ENCODE measurements at regions not wholly inside any gene's neighbourhood (a gene's known extent, or its start where the extent isn't known, plus 50 kb on each side); places are given as distances from the start of the nearest gene placed in this dataset.

DNA sequence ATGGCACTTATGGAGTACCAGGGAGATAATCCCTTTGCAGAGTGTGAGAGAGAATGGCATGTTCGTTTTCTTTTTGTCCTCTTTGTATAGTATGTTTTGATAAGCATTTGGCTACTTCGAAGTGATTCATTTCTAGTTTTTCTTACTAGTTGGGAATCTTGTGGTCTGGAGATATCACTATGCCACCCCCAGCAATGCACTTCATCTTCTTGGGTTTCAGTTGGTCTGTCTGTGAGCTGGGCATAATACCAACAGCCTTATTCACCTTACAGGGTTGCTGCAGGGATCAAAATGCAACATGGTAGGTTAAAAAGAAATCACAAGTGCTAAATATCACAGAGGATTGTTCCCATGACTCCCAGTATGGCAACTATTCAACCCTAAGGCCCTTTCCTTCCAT, 387.8 kb upstream of the CADM1 start:
- WGBS, 2 donors: 67 to 77% methylated on average over 2 of the region's 2 CpGs
- Histone ChIP-seq H3K4me1 (no peaks in the 10 kb centered on the region), H3K4me3 (no peak overlapping the region), H3K27me3 (no peaks in the 10 kb centered on the region), H3K9me3 (no peaks in the 10 kb centered on the region), H3K36me3 (no peaks in the 10 kb centered on the region), H3K27ac (no peak overlapping the region)
- TF ChIP-seq POLR2A (IDR thresholded peaks at IDR 0.05): no peak
- TF ChIP-seq CTCF (IDR thresholded peaks at IDR 0.05): no peak
- no peak for TF ChIP-seq EP300 (IDR thresholded peaks at IDR 0.05)
- no peak for DNase-seq (ENCODE audit: low spot score in 2 of 2)

DNA sequence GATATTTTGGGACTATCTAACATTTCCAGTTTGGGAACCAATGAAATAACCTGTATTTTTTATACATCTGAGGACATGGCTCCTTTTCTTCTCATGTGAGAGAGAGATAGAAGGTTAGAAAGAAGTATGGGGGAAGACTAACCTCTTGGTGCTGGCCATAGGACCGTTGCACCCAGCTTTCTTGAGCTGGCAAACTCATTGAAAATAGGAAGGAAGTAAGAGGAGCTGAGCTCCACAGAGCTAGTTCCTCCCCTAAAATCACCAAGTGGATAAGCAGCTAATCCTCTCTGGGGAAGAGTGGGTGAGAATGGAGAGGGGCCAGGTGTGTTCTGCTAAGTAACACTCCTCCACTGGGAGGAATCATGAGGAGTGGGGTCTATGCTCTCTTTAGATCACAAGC, 387.4 kb upstream of the CADM1 start:
- DNase-seq (ENCODE audit: low spot score in 2 of 2): no peak
- Histone ChIP-seq H3K4me1 (no peaks in the 10 kb centered on the region), H3K4me3 (no peak overlapping the region), H3K27me3 (no peaks in the 10 kb centered on the region), H3K9me3 (no peaks in the 10 kb centered on the region), H3K27ac (no peak overlapping the region), H3K36me3 (no peaks in the 10 kb centered on the region)
- TF ChIP-seq EP300 (IDR thresholded peaks at IDR 0.05) (no peak), CTCF (IDR thresholded peaks at IDR 0.05) (no peak), POLR2A (IDR thresholded peaks at IDR 0.05) (no peak)
- WGBS, 2 donors: 52 to 77% methylated on average over 1 of the region's 1 CpG

DNA sequence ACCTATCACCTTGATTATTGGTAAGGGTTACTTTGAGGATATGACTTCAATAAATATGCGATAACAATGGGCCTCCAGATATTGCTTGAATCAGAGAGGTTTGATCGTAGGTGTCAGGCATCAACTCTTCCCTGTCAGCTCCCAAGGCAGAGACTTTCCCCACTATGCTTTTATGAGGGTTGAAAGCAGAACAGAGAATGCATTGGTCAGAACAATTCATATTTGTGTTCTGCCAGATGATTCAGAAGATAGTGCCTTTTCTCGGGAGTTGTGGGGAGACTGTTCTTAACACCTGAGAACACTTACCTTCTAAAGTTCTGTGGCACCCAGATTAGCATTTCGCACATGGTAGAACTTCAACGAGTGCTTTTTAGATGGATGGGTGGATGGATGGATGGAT, 386.3 kb upstream of the CADM1 start:
- Histone ChIP-seq H3K27me3 (no peaks in the 10 kb centered on the region), H3K9me3 (no peaks in the 10 kb centered on the region), H3K4me1 (peaks cover 0 to 9% (median 0%) of the 10 kb centered on the region in 4 donors), H3K36me3 (no peaks in the 10 kb centered on the region), H3K4me3 (no peak overlapping the region), H3K27ac (no peak overlapping the region)
- 88 to 90% methylated on average over 5 of the region's 5 CpGs for WGBS, 2 donors
- DNase-seq (ENCODE audit: low spot score in 2 of 2): no peak
- TF ChIP-seq EP300 (IDR thresholded peaks at IDR 0.05) (no peak), POLR2A (IDR thresholded peaks at IDR 0.05) (no peak), CTCF (IDR thresholded peaks at IDR 0.05) (no peak)

- DNase-seq (ENCODE audit: low spot score in 2 of 2): no peak
Observed at GRCh38 chr11:115889712-115890111, 385.5 kb upstream of the CADM1 start.

GRCh38 chr11:115887727-115888126, 383.5 kb upstream of the CADM1 start:
- no peak for DNase-seq (ENCODE audit: low spot score in 2 of 2)
- 79 to 83% methylated on average over 8 of the region's 8 CpGs for WGBS, 2 donors
- no peaks in the 10 kb centered on the region for H3K36me3 ChIP-seq
- no peak overlapping the region for H3K27ac ChIP-seq
- H3K4me3 ChIP-seq: no peak overlapping the region
- peaks cover 0 to 17% (median 0%) of the 10 kb centered on the region in 4 donors for H3K4me1 ChIP-seq
- no peak for TF ChIP-seq EP300 (IDR thresholded peaks at IDR 0.05)
- TF ChIP-seq CTCF (IDR thresholded peaks at IDR 0.05): no peak
- no peak for TF ChIP-seq POLR2A (IDR thresholded peaks at IDR 0.05)
- H3K27me3 ChIP-seq: no peaks in the 10 kb centered on the region
- H3K9me3 ChIP-seq: no peaks in the 10 kb centered on the region

More at GRCh38 chr11:115889712-115890111, 385.5 kb upstream of the CADM1 start:
- Histone ChIP-seq H3K4me3 (no peak overlapping the region), H3K36me3 (no peaks in the 10 kb centered on the region), H3K4me1 (peaks cover 0 to 17% (median 0%) of the 10 kb centered on the region in 4 donors), H3K27me3 (no peaks in the 10 kb centered on the region), H3K27ac (no peak overlapping the region), H3K9me3 (no peaks in the 10 kb centered on the region)
- WGBS, 2 donors: 77% methylated on average over 6 of the region's 6 CpGs
- no peak for TF ChIP-seq CTCF (IDR thresholded peaks at IDR 0.05)
- no peak for TF ChIP-seq EP300 (IDR thresholded peaks at IDR 0.05)
- TF ChIP-seq POLR2A (IDR thresholded peaks at IDR 0.05): no peak
